ENCODE measurements at regions not wholly inside any gene's neighbourhood (a gene's known extent, or its start where the extent isn't known, plus 50 kb on each side); places are given as distances from the start of the nearest gene placed in this dataset.

DNA sequence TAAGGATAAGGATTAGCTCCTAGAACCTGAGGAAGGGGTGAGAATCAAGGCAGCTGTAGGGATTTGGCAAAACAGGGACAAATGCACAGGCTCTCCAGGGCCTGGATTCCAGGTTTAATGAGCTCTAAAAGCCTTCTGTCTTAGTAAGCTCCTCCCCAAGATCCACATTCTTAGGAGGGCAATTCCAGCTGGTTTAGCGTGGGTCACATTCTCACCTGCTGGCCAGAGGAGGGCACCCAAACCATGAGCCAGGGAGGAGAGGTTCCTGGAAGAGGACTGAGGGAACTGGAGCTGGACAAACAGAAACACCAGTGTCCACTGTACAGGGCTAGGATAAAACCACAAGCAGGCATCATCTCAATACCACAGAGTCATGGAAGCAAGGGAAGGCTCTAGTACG is 480.0 kb downstream of the CCDC171 start:
- TF ChIP-seq, protein P1, sequence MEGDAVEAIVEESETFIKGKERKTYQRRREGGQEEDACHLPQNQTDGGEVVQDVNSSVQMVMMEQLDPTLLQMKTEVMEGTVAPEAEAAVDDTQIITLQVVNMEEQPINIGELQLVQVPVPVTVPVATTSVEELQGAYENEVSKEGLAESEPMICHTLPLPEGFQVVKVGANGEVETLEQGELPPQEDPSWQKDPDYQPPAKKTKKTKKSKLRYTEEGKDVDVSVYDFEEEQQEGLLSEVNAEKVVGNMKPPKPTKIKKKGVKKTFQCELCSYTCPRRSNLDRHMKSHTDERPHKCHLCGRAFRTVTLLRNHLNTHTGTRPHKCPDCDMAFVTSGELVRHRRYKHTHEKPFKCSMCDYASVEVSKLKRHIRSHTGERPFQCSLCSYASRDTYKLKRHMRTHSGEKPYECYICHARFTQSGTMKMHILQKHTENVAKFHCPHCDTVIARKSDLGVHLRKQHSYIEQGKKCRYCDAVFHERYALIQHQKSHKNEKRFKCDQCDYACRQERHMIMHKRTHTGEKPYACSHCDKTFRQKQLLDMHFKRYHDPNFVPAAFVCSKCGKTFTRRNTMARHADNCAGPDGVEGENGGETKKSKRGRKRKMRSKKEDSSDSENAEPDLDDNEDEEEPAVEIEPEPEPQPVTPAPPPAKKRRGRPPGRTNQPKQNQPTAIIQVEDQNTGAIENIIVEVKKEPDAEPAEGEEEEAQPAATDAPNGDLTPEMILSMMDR (IDR thresholded peaks at IDR 0.05; ENCODE audit: low read depth, low read length, missing input control) = no peak
- TF ChIP-seq YY1 (IDR thresholded peaks at IDR 0.05) = no peak
- TF ChIP-seq RAD21 (IDR thresholded peaks at IDR 0.05) = no peak
- TF ChIP-seq SP1 (IDR thresholded peaks at IDR 0.05) = no peak

Data from liver (tissue), 3 donors.